ENCODE measurements at regions not wholly inside any gene's neighbourhood (a gene's known extent, or its start where the extent isn't known, plus 50 kb on each side); places are given as distances from the start of the nearest gene placed in this dataset.

DNA sequence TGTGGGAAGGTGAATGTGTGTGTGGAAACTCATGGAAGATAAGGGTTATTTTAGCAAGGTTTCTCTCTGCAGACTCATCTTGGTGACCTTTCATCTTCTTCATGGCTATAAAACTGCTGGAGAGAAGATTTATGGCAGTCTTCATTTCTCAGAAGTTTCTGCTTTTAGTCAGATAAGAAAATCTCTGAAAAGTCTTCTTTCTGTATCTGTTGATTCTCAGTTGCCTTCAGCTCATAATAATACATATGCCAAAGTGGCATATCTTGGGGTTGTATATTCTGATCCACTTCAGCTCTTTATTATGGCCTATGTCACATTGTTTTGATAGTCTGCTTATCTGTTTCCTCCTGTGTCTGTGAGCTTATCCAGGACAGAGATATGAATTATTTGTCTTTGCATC lies 143.3 kb upstream of the TMTC4 start:
- no peaks in the 10 kb centered on the region for H3K36me3 ChIP-seq (ENCODE audit: control insufficient read depth, insufficient read depth, low read length)
- H3K9me3 ChIP-seq (replicated peaks; ENCODE audit: control insufficient read depth, insufficient read depth, low read depth, low read length), result no peaks in the 10 kb centered on the region
- no peaks in the 10 kb centered on the region for H3K27me3 ChIP-seq (ENCODE audit: control insufficient read depth in 2 of 2, insufficient read depth in 2 of 2, low read length in 2 of 2)
- CTCF ChIA-PET (ENCODE audit: low intra/inter-chr PET ratio), result no interaction called here
- no peaks in the 10 kb centered on the region for H3K4me1 ChIP-seq (replicated peaks in 1 of 2; ENCODE audit: control insufficient read depth in 2 of 2, insufficient read depth in 2 of 2, low read length in 2 of 2)
- H3K4me3 ChIP-seq, result no peak overlapping the region
- POLR2A ChIA-PET, result no interaction called here
- H3K4me2 ChIP-seq (ENCODE audit: insufficient read depth, low read length), result no peak overlapping the region
- BruUV-seq (replicated peaks), result no TSS peak
- H2AFZ ChIP-seq (ENCODE audit: low read depth, low read length), result no peak overlapping the region
- TF ChIP-seq KDM1A (IDR thresholded peaks at IDR 0.05) (peak in 1 of 2 experiments; percentile 30; a peak in 1 of 4 replicates), MEIS2 (IDR thresholded peaks at IDR 0.05; ENCODE audit: partially characterized antibody) (peak; percentile 77), CBFA2T2 (conservative IDR thresholded peaks at IDR 0.05) (0 out of 2 replicates have a peak, but pooled peaks have one; percentile 15), MECOM (CRISPR knock-in tag; IDR thresholded peaks at IDR 0.05) (no peak), RBM14 (IDR thresholded peaks at IDR 0.05; ENCODE audit: borderline replicate concordance, insufficient read depth, low read depth, low read length) (no peak), PBX2 (CRISPR knock-in tag; IDR thresholded peaks at IDR 0.05; ENCODE audit: low read depth) (no peak), PBX2 (tag; conservative IDR thresholded peaks at IDR 0.05; ENCODE audit: low read depth) (peak; percentile 78), CBFA2T3 (IDR thresholded peaks at IDR 0.05) (peak; percentile 35; the same call in 1 of the 2 replicates)
- TF ChIP-seq, protein P1, sequence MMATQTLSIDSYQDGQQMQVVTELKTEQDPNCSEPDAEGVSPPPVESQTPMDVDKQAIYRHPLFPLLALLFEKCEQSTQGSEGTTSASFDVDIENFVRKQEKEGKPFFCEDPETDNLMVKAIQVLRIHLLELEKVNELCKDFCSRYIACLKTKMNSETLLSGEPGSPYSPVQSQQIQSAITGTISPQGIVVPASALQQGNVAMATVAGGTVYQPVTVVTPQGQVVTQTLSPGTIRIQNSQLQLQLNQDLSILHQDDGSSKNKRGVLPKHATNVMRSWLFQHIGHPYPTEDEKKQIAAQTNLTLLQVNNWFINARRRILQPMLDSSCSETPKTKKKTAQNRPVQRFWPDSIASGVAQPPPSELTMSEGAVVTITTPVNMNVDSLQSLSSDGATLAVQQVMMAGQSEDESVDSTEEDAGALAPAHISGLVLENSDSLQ (IDR thresholded peaks at IDR 0.05), result peak; percentile 52
- FAIRE-seq, result no peak
- H3K9me1 ChIP-seq (ENCODE audit: control insufficient read depth, insufficient read depth, low read length), result no peaks in the 10 kb centered on the region
- no peak for ATAC-seq
- no peaks in the 10 kb centered on the region for H4K20me1 ChIP-seq (replicated peaks; ENCODE audit: control insufficient read depth, insufficient read depth, low read length)
- peak in 1 of 4 experiments; percentile 0 for DNase-seq (ENCODE audit: extremely low read depth in 1 of 4, low spot score in 3 of 4)
- intact Hi-C loops (cut with micrococcal nuclease), result no loop called here
- in situ Hi-C loops (cut with MboI), result no loop called here
- no peak overlapping the region for H3K27ac ChIP-seq (ENCODE audit: extremely low read depth, low read depth, low read length)
- H3K79me2 ChIP-seq (ENCODE audit: control insufficient read depth, insufficient read depth, low read length), result no peaks in the 10 kb centered on the region
- H3K9ac ChIP-seq (ENCODE audit: insufficient read depth in 1 of 2, low read depth in 2 of 2, low read length in 2 of 2), result no peak overlapping the region
